Cardiac muscle cell (in vitro differentiated cells and primary cell): ENCODE measurements at regions not wholly inside any gene's neighbourhood (a gene's known extent, or its start where the extent isn't known, plus 50 kb on each side); places are given as distances from the start of the nearest gene placed in this dataset.
"Not testable (repeated sequence)": the region's sequence is repeated elsewhere in the genome, so short reads cannot be mapped to it uniquely, and the experiment has no call there.

ENCODE experiments used
- DNase-seq, 2 donors: peaks; one replicate each; pipeline versions ENCODE4 v3.0.0 to v3.0.0-alpha.2; 2010 to 2017; ENCODE audit warnings: low read depth in 1 of 2, low spot score in 1 of 2
- H3K27ac ChIP-seq: fragments of 200-600 bp; sonication (generic); 2 replicates; pipeline ENCODE4 v1.5.1; 2016
- H3K27me3 ChIP-seq: fragments of 200-600 bp; sonication (generic); 2 replicates; pipeline ENCODE4 v1.6.0; 2016; ENCODE audit warnings: control low read depth
- H3K36me3 ChIP-seq: fragments of 200-600 bp; sonication (generic); 2 replicates; pipeline ENCODE4 v1.5.1; 2016; ENCODE audit warnings: control low read depth
- H3K4me1 ChIP-seq: fragments of 200-600 bp; sonication (generic); 2 replicates; pipeline ENCODE4 v1.8.1; 2017; ENCODE audit warnings: low read depth, mild to moderate bottlenecking, mixed run types
- H3K4me3 ChIP-seq: fragments of 200-600 bp; sonication (generic); 2 replicates; pipeline ENCODE4 v1.5.1; 2016; ENCODE audit warnings: mild to moderate bottlenecking
- H3K9me3 ChIP-seq: fragments of 200-600 bp; sonication (generic); 2 replicates; pipeline ENCODE4 v1.5.1; 2017; ENCODE audit warnings: low read depth, mild to moderate bottlenecking, control low read depth
- TF ChIP-seq, protein P1 (sequence below): IDR thresholded peaks from 2 replicates; pipeline ENCODE4 v1.5.1; 2012; ENCODE audit warnings: low read depth, mild to moderate bottlenecking, low read length

DNA sequence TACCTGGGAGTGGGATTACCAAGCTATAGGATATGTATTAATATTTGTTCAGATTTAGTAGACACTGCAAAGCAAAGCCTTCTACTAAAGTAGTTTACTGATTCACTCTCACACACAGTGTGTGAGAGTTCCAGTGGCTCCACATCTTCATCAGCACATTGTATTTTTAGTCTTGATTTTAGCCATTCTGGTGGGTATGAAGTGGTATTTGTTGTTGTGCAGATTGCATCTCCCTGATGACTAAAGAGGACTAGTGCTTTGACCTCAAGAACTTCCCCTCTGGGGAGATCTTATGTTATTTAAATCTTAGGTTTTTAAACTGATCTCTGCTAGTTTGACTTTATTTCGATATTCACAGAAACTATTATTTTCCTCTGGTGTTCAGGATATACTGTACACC, 479.7 kb upstream of the RGS6 start:
- Histone ChIP-seq H3K27ac (no peak overlapping the region), H3K4me3 (no peak overlapping the region), H3K9me3 (no peaks in the 10 kb centered on the region), H3K36me3 (no peaks in the 10 kb centered on the region), H3K27me3 (no peaks in the 10 kb centered on the region), H3K4me1 (no peaks in the 10 kb centered on the region)
- TF ChIP-seq, protein P1, sequence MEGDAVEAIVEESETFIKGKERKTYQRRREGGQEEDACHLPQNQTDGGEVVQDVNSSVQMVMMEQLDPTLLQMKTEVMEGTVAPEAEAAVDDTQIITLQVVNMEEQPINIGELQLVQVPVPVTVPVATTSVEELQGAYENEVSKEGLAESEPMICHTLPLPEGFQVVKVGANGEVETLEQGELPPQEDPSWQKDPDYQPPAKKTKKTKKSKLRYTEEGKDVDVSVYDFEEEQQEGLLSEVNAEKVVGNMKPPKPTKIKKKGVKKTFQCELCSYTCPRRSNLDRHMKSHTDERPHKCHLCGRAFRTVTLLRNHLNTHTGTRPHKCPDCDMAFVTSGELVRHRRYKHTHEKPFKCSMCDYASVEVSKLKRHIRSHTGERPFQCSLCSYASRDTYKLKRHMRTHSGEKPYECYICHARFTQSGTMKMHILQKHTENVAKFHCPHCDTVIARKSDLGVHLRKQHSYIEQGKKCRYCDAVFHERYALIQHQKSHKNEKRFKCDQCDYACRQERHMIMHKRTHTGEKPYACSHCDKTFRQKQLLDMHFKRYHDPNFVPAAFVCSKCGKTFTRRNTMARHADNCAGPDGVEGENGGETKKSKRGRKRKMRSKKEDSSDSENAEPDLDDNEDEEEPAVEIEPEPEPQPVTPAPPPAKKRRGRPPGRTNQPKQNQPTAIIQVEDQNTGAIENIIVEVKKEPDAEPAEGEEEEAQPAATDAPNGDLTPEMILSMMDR, result no peak
- no peak for DNase-seq

DNA sequence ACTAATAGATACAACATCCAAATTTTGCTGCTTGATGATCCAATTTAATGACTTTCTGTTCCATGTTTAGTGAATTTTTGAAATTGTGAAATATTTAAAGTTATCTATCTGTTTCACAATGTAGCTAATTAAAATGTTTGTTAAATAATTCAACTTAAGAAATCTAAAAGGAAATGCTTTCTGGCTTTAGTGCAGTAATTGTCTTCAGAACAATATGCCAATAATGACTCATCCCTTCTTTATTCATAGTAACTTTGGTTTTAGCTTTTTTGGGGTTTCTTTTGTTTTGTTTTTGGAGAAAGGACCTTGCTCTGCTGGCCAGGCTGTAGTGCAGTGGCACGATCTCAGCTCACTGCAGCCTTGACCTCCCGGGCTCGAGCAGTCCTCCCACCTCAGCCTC, 479.2 kb upstream of the RGS6 start:
- TF ChIP-seq, protein P1, result no peak
- Histone ChIP-seq H3K27me3 (no peaks in the 10 kb centered on the region), H3K27ac (no peak overlapping the region), H3K9me3 (no peaks in the 10 kb centered on the region), H3K4me3 (no peak overlapping the region), H3K4me1 (no peaks in the 10 kb centered on the region), H3K36me3 (no peaks in the 10 kb centered on the region)
- DNase-seq, result no peak

DNA sequence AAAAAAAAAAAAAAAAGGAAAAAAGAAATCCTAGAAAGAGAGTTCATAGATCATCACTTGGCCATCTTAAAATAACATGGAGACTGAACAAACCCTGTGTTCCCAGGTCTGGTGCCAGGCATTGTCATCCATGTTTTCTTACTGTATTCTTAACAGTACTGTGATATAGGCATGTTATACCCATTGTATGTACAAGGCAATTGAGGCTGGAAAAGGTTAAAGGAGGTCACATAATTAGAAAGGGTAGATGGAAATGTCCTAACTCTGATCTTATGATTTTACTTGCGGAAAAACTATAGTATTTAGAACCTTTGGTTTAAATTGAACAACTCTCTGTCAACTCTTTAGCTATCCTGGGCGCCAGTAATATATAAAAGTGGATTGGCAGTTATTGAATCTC, 478.2 kb upstream of the RGS6 start:
- Histone ChIP-seq H3K36me3 (no peaks in the 10 kb centered on the region), H3K4me3 (no peak overlapping the region), H3K27me3 (no peaks in the 10 kb centered on the region), H3K9me3 (no peaks in the 10 kb centered on the region), H3K4me1 (no peaks in the 10 kb centered on the region), H3K27ac (no peak overlapping the region)
- DNase-seq, result no peak
- TF ChIP-seq, protein P1, result no peak

DNA sequence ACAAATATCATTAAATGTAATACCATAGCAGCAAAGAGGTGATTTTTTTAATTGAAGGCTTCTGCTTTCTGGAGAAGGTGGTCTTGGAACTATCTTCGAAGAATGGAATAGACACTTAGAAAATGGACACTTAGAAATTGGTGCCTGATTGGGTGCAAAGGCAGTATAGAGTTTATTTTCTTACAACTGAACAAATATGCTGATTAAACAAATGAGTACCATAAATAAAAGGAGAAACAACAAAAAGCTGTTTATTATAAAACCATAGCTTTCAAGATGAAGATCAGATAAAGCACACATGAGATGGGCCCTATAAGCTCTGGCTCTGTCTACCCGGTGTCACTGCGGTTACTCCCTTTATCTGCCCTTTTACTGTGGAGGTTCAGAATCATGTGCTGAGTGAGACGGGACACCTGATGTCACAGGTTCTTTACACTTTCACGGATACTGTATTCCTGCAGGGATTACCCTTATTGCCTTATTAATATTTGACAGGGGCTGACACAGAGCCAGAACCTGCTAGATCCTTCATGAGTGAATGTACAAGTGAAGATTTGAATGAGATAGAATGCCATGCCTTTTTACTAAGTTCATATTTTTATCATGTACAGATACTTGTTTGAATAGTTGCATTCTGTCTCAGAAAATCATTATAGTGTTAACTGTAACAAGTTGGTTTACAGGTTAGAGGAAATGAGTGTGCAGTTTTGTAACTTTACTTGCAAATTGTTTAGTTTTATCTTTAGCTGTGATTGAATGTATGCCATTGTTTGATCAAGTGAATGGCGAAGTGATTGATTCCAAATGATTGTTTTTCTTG, 477.5 kb upstream of the RGS6 start:
- no peaks in the 10 kb centered on the region for H3K4me1 ChIP-seq
- DNase-seq, result no peak
- no peaks in the 10 kb centered on the region for H3K36me3 ChIP-seq
- TF ChIP-seq, protein P1, result no peak
- no peaks in the 10 kb centered on the region for H3K27me3 ChIP-seq
- no peak overlapping the region for H3K27ac ChIP-seq
- H3K4me3 ChIP-seq, result no peak overlapping the region
- H3K9me3 ChIP-seq, result no peaks in the 10 kb centered on the region

DNA sequence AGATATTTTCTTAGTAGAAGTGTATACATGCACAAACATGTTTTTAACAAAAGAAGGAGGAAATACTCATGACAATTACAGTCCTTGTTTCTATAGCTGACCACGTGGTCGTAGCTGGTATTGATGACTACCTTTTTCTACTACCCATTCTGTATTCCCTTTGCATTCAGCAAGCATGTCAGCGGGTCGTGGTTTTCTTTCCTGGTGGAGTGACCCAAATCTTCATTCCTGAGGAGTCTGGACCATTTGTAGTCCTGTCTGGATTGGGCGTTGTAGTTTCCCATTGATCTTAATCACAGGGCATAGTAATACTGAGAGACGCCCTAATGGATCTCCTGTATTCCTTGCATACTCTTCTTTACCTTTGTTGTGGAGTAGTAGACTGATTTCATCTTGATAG, 472.1 kb upstream of the RGS6 start:
- H3K36me3 ChIP-seq, result no peaks in the 10 kb centered on the region
- no peak overlapping the region for H3K27ac ChIP-seq
- H3K27me3 ChIP-seq, result no peaks in the 10 kb centered on the region
- H3K4me1 ChIP-seq, result no peaks in the 10 kb centered on the region
- no peak for DNase-seq
- H3K9me3 ChIP-seq, result no peaks in the 10 kb centered on the region
- TF ChIP-seq, protein P1, result no peak
- no peak overlapping the region for H3K4me3 ChIP-seq

DNA sequence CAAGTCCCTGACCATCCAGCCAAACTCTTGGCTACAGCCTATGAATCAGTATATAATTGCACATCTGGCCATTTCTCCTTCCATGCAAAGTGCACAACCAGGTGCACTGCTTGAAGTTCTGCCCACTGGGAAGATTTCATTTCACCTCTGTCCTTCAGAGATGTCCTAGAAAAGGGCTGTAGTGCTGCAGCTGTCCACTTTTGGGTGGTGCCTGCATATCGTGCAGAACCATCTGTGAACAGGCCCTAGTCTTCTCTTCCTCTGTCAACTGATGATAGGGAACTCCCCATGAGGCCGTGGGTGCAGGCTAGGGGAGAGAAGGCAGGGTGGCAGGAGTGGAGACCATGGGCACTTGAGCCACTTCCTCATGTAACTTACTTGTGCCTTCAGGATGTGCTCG, 470.6 kb upstream of the RGS6 start:
- H3K36me3 ChIP-seq, H3K4me3 ChIP-seq, H3K9me3 ChIP-seq, H3K4me1 ChIP-seq, H3K27ac ChIP-seq, DNase-seq, H3K27me3 ChIP-seq: not testable (repeated sequence)
